HG03196 (cell line): ENCODE measurements at regions not wholly inside any gene's neighbourhood (a gene's known extent, or its start where the extent isn't known, plus 50 kb on each side); places are given as distances from the start of the nearest gene placed in this dataset.

Experiments
- ATAC-seq: cut with Tn5 transposase; IDR thresholded peaks from one replicate; pipeline ENCODE4 v1.9.1; 2021; ENCODE audit not compliant: unreplicated experiment

- no peak for ATAC-seq
Observed at GRCh38 chr12:20278276-20278675, 90.1 kb upstream of the PDE3A start.

GRCh38 chr12:20280515-20280914, 87.8 kb upstream of the PDE3A start:
- ATAC-seq, result no peak

- no peak for ATAC-seq
Observed at GRCh38 chr12:20282401-20282800, 85.9 kb upstream of the PDE3A start.

GRCh38 chr12:20283482-20283881, 84.9 kb upstream of the PDE3A start:
- no peak for ATAC-seq

- ATAC-seq, result no peak
Observed at GRCh38 chr12:20289520-20289919, 78.8 kb upstream of the PDE3A start.

GRCh38 chr12:20300457-20300856, 67.9 kb upstream of the PDE3A start:
- no peak for ATAC-seq

GRCh38 chr12:20305470-20305869, 62.9 kb upstream of the PDE3A start:
- no peak for ATAC-seq

GRCh38 chr12:20309504-20310148, 58.7 kb upstream of the PDE3A start:
- ATAC-seq, result no peak

GRCh38 chr12:20314328-20314727, 54.0 kb upstream of the PDE3A start:
- ATAC-seq, result no peak

GRCh38 chr12:20317554-20317953, 50.8 kb upstream of the PDE3A start:
- ATAC-seq, result no peak
